ENCODE measurements at regions not wholly inside any gene's neighbourhood (a gene's known extent, or its start where the extent isn't known, plus 50 kb on each side); places are given as distances from the start of the nearest gene placed in this dataset.
"Not testable (repeated sequence)": the region's sequence is repeated elsewhere in the genome, so short reads cannot be mapped to it uniquely, and the experiment has no call there.

DNA sequence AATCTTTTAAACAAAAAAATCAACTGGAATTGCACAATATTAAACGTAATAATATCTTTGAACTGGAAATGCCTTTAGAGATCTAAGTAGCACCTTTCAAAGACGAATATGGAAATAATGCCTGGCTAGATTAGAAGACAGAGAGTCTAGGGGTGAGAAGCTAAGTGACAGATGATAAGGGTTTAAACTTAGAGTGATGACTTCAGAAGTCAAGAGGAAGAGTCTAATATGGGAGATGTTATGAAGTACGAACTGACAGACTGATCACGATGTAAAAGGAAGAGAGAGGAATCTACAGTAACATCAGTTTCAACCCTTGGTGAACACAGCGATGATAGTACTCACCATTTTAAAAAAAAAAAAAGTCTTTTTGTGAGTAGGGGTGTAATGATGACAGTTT, 57.9 kb downstream of the HINT1 start:
- DNase-seq (no peak), ATAC-seq (no peak)
- WGBS (ENCODE audit: insufficient coverage, low coverage, low lambda C conversion rate, missing lambda C conversion rate): 50% methylated on average over 5 of the region's 5 CpGs
- H3K27me3 ChIP-seq: no peaks in the 10 kb centered on the region
- intact Hi-C loops (cut with DNase I): no loop called here
- H3K27ac ChIP-seq: no peak overlapping the region
- H3K9me3 ChIP-seq: no peaks in the 10 kb centered on the region
- H3K4me1 ChIP-seq: peaks cover 0 to 4% (median 0%) of the 10 kb centered on the region in 4 donors
- no peaks in the 10 kb centered on the region for H3K36me3 ChIP-seq
- no peak overlapping the region for H3K4me3 ChIP-seq
- TF ChIP-seq, protein P1, sequence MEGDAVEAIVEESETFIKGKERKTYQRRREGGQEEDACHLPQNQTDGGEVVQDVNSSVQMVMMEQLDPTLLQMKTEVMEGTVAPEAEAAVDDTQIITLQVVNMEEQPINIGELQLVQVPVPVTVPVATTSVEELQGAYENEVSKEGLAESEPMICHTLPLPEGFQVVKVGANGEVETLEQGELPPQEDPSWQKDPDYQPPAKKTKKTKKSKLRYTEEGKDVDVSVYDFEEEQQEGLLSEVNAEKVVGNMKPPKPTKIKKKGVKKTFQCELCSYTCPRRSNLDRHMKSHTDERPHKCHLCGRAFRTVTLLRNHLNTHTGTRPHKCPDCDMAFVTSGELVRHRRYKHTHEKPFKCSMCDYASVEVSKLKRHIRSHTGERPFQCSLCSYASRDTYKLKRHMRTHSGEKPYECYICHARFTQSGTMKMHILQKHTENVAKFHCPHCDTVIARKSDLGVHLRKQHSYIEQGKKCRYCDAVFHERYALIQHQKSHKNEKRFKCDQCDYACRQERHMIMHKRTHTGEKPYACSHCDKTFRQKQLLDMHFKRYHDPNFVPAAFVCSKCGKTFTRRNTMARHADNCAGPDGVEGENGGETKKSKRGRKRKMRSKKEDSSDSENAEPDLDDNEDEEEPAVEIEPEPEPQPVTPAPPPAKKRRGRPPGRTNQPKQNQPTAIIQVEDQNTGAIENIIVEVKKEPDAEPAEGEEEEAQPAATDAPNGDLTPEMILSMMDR (IDR thresholded peaks at IDR 0.05): no peak
- no peak for TF ChIP-seq POLR2A (IDR thresholded peaks at IDR 0.05)

GRCh38 chr5:131104169-131104808, 60.8 kb downstream of the HINT1 start:
- WGBS (ENCODE audit: insufficient coverage, low coverage, low lambda C conversion rate, missing lambda C conversion rate): 24% methylated on average over 2 of the region's 2 CpGs
- no peak for DNase-seq
- intact Hi-C loops (cut with DNase I): no loop called here
- Histone ChIP-seq H3K27me3 (no peaks in the 10 kb centered on the region), H3K36me3 (no peaks in the 10 kb centered on the region), H3K4me1 (no peaks in the 10 kb centered on the region), H3K4me3 (no peak overlapping the region), H3K27ac (no peak overlapping the region), H3K9me3 (no peaks in the 10 kb centered on the region)
- TF ChIP-seq, protein P1 (IDR thresholded peaks at IDR 0.05): no peak
- TF ChIP-seq POLR2A (IDR thresholded peaks at IDR 0.05): no peak
- no peak for ATAC-seq

DNA sequence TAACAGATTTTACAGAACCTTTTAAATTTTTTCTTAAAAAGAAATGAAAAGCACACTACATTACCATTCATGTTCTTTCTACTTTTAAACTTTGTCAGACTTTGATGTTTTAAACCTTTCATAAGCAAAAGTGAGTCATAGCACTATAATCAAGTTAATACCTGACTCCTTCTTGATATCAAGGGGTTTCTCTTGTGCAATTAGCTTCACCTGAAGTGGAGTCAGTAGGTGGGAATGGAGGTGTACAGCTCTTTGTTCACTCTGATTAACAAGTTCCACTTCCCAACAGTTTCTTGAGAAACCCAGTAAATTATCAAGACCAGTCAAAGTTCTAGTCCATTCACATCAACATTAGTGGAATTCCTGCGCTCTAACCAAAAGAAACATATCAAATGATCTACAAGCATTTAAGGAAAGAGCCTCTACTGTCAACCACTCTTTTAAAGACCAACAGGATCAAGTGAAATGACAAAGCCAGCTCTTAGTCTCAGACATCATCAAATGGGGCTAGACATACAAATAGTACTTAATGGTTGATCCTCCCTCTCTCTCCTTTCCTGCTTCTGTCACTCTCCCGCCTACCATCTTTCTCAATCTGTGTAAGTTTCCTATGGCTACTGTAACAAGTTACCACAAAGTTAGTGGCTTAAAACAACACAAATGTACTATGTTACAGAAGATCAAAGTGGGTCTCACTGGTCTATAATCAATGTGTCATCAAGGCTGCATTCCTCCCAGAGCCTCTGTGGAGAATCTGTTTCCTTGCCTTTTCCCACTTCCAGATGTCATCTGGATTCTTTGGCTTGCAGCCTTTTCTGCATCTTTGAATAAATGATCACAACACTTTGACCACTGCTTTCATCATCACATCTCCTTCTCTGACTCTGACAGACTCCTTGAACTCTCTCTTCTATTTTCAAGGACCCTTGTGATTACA, 68.0 kb downstream of the HINT1 start:
- no peak overlapping the region for H3K4me3 ChIP-seq
- H3K4me1 ChIP-seq: no peaks in the 10 kb centered on the region
- no peak for ATAC-seq
- no peaks in the 10 kb centered on the region for H3K36me3 ChIP-seq
- no peak overlapping the region for H3K27ac ChIP-seq
- intact Hi-C loops (cut with DNase I): no loop called here
- no peak for DNase-seq
- WGBS (ENCODE audit: insufficient coverage, low coverage, low lambda C conversion rate, missing lambda C conversion rate): 78% methylated on average over 2 of the region's 2 CpGs
- no peaks in the 10 kb centered on the region for H3K9me3 ChIP-seq
- TF ChIP-seq, protein P1 (IDR thresholded peaks at IDR 0.05): no peak
- TF ChIP-seq POLR2A (IDR thresholded peaks at IDR 0.05): no peak
- H3K27me3 ChIP-seq: no peaks in the 10 kb centered on the region

GRCh38 chr5:131095561-131095960, 69.5 kb downstream of the HINT1 start:
- 74% methylated on average over 4 of the region's 4 CpGs for WGBS (ENCODE audit: insufficient coverage, low coverage, low lambda C conversion rate, missing lambda C conversion rate)
- intact Hi-C loops (cut with DNase I); H3K27ac ChIP-seq; H3K4me3 ChIP-seq; H3K4me1 ChIP-seq; DNase-seq; H3K27me3 ChIP-seq; ATAC-seq; H3K36me3 ChIP-seq; H3K9me3 ChIP-seq: not testable (repeated sequence)

GRCh38 chr5:131084436-131084835, 80.6 kb downstream of the HINT1 start:
- intact Hi-C loops (cut with DNase I): no loop called here
- WGBS (ENCODE audit: insufficient coverage, low coverage, low lambda C conversion rate, missing lambda C conversion rate): 49% methylated on average over 3 of the region's 3 CpGs
- ATAC-seq (no peak), DNase-seq (no peak)
- no peak overlapping the region for H3K27ac ChIP-seq
- TF ChIP-seq POLR2A (IDR thresholded peaks at IDR 0.05): no peak
- TF ChIP-seq, protein P1 (IDR thresholded peaks at IDR 0.05): no peak
- no peaks in the 10 kb centered on the region for H3K27me3 ChIP-seq
- no peaks in the 10 kb centered on the region for H3K36me3 ChIP-seq
- H3K4me1 ChIP-seq: no peaks in the 10 kb centered on the region
- no peak overlapping the region for H3K4me3 ChIP-seq
- no peaks in the 10 kb centered on the region for H3K9me3 ChIP-seq

Data from right lobe of liver (tissue), 6 donors.